GM23248 (cell line): ENCODE measurements at regions not wholly inside any gene's neighbourhood (a gene's known extent, or its start where the extent isn't known, plus 50 kb on each side); places are given as distances from the start of the nearest gene placed in this dataset.

Source experiments
- DNase-seq: peaks from one replicate; pipeline ENCODE4 v3.0.0-alpha.2; 2015
- H2AFZ ChIP-seq: fragments of 200-600 bp; sonication (generic); 2 replicates; pipeline ENCODE4 v1.6.1; 2016; ENCODE audit warnings: antibody characterized with exemption
- H3F3A ChIP-seq: fragments of 200-600 bp; sonication (generic); 2 replicates; pipeline ENCODE4 v1.6.1; 2016; ENCODE audit warnings: mild to moderate bottlenecking, antibody characterized with exemption, mixed run types; ENCODE audit not compliant: insufficient read depth
- H3K27ac ChIP-seq: fragments of 200-600 bp; sonication (generic); 2 replicates; pipeline ENCODE4 v1.5.1; 2016; ENCODE audit warnings: mild to moderate bottlenecking
- H3K27me3 ChIP-seq: fragments of 200-600 bp; sonication (generic); replicated peaks from 2 replicates; pipeline ENCODE4 v1.6.1; 2016; ENCODE audit warnings: mild to moderate bottlenecking; ENCODE audit not compliant: insufficient read depth
- H3K36me3 ChIP-seq: fragments of 200-600 bp; sonication (generic); 2 replicates; pipeline ENCODE4 v1.6.1; 2016; ENCODE audit warnings: low read depth, mild to moderate bottlenecking
- H3K4me1 ChIP-seq: fragments of 200-600 bp; sonication (generic); 2 replicates; pipeline ENCODE4 v1.6.1; 2016; ENCODE audit warnings: mild to moderate bottlenecking; ENCODE audit not compliant: insufficient read depth
- H3K4me2 ChIP-seq: fragments of 200-600 bp; sonication (generic); one replicate; pipeline ENCODE4 v1.6.1; 2016; ENCODE audit warnings: mild to moderate bottlenecking; ENCODE audit not compliant: unreplicated experiment
- H3K4me3 ChIP-seq: fragments of 200-600 bp; sonication (generic); 2 replicates; pipeline ENCODE4 v1.5.1; 2016; ENCODE audit warnings: mild to moderate bottlenecking
- H3K79me2 ChIP-seq: fragments of 200-600 bp; sonication (generic); 2 replicates; pipeline ENCODE4 v1.6.1; 2016; ENCODE audit warnings: mild to moderate bottlenecking; ENCODE audit not compliant: insufficient read depth
- H3K9ac ChIP-seq: fragments of 200-600 bp; sonication (generic); 2 replicates; pipeline ENCODE4 v1.6.1; 2016; ENCODE audit warnings: mild to moderate bottlenecking
- H3K9me2 ChIP-seq: fragments of 200-600 bp; sonication (generic); 2 replicates; pipeline ENCODE4 v1.6.1; 2016; ENCODE audit warnings: mixed run types, mild to moderate bottlenecking, moderate library complexity; ENCODE audit not compliant: insufficient read depth
- H3K9me3 ChIP-seq: fragments of 200-600 bp; sonication (generic); one replicate; pipeline ENCODE4 v1.6.1; 2017; ENCODE audit warnings: low read depth
- H4K20me1 ChIP-seq: fragments of 200-600 bp; sonication (generic); 2 replicates; pipeline ENCODE4 v1.6.0; 2016; ENCODE audit not compliant: insufficient read depth
- EZH2 ChIP-seq: fragments of 200-600 bp; sonication (generic); IDR thresholded peaks from 2 replicates; pipeline ENCODE4 v1.6.1; 2018; ENCODE audit warnings: antibody characterized with exemption, mild to moderate bottlenecking; ENCODE audit not compliant: insufficient read depth, poor library complexity, severe bottlenecking
- EZH2phosphoT487 ChIP-seq: fragments of 200-600 bp; sonication (generic); IDR thresholded peaks from 2 replicates; pipeline ENCODE4 v1.6.1; 2018; ENCODE audit warnings: antibody characterized with exemption, moderate library complexity, mild to moderate bottlenecking, low read depth; ENCODE audit not compliant: insufficient read depth
- WGBS, 2 experiments: methylation state at CpG; one replicate each; pipeline ENCODE4 v1.1.6; 2015 to 2017; ENCODE audit warnings: low lambda C conversion rate in 2 of 2, low coverage in 1 of 2; ENCODE audit errors: missing lambda C conversion rate in 2 of 2; 5-methylcytosine and 5-hydroxymethylcytosine counted together
- in situ Hi-C: fragments of 300-500 bp; cut with MboI; formaldehyde crosslinking; loops from 2 replicates; pipeline ENCODE4 v1.15.0; 2020

GRCh38 chr19:31089681-31090080, 259.6 kb downstream of the TSHZ3 start:
- no peaks in the 10 kb centered on the region for H3F3A ChIP-seq
- no peak overlapping the region for H3K4me3 ChIP-seq
- no peaks in the 10 kb centered on the region for H3K36me3 ChIP-seq
- H3K9me2 ChIP-seq = no peaks in the 10 kb centered on the region
- no peaks in the 10 kb centered on the region for H3K79me2 ChIP-seq
- H3K27ac ChIP-seq = no peak overlapping the region
- H3K4me2 ChIP-seq = no peak overlapping the region
- no peaks in the 10 kb centered on the region for H3K9me3 ChIP-seq
- H4K20me1 ChIP-seq = no peaks in the 10 kb centered on the region
- H3K9ac ChIP-seq = no peak overlapping the region
- 85 to 89% methylated on average over 5 of the region's 5 CpGs for WGBS, 2 experiments
- DNase-seq = no peak
- TF ChIP-seq EZH2 = no peak
- no peak for TF ChIP-seq EZH2phosphoT487
- no peaks in the 10 kb centered on the region for H3K4me1 ChIP-seq
- H3K27me3 ChIP-seq = no peaks in the 10 kb centered on the region
- no peak overlapping the region for H2AFZ ChIP-seq
- in situ Hi-C loops = no loop called here

GRCh38 chr19:31085125-31085524, 264.1 kb downstream of the TSHZ3 start:
- Histone ChIP-seq H3F3A (no peaks in the 10 kb centered on the region), H3K4me1 (no peaks in the 10 kb centered on the region)

GRCh38 chr19:31083105-31083504, 266.1 kb downstream of the TSHZ3 start:
- Histone ChIP-seq H3F3A (no peaks in the 10 kb centered on the region), H3K4me1 (no peaks in the 10 kb centered on the region), H3K9me2 (no peaks in the 10 kb centered on the region), H2AFZ (no peak overlapping the region), H3K79me2 (no peaks in the 10 kb centered on the region), H3K27ac (no peak overlapping the region), H3K4me3 (no peak overlapping the region), H3K36me3 (no peaks in the 10 kb centered on the region), H3K4me2 (no peak overlapping the region), H3K27me3 (peaks cover 19% of the 10 kb centered on the region; the same call in 1 of the 2 replicates), H3K9me3 (no peaks in the 10 kb centered on the region), H3K9ac (no peak overlapping the region), H4K20me1 (no peaks in the 10 kb centered on the region)
- TF ChIP-seq EZH2 (no peak), EZH2phosphoT487 (no peak)
- WGBS, 2 experiments = 38 to 42% methylated on average over 3 of the region's 3 CpGs
- no peak for DNase-seq
- in situ Hi-C loops = no loop called here

More at GRCh38 chr19:31085125-31085524, 264.1 kb downstream of the TSHZ3 start:
- WGBS, 2 experiments = 92% methylated on average over 4 of the region's 4 CpGs
- in situ Hi-C loops = no loop called here
- no peaks in the 10 kb centered on the region for H3K9me2 ChIP-seq
- H4K20me1 ChIP-seq = no peaks in the 10 kb centered on the region
- peaks cover 4% of the 10 kb centered on the region; the same call in 1 of the 2 replicates for H3K27me3 ChIP-seq
- no peak for DNase-seq
- H3K27ac ChIP-seq = no peak overlapping the region
- no peak overlapping the region for H3K4me2 ChIP-seq
- H3K79me2 ChIP-seq = no peaks in the 10 kb centered on the region
- no peaks in the 10 kb centered on the region for H3K9me3 ChIP-seq
- H2AFZ ChIP-seq = no peak overlapping the region
- H3K36me3 ChIP-seq = no peaks in the 10 kb centered on the region
- H3K9ac ChIP-seq = no peak overlapping the region
- H3K4me3 ChIP-seq = no peak overlapping the region
- TF ChIP-seq EZH2phosphoT487 (no peak), EZH2 (no peak)

- Histone ChIP-seq H3K27me3 (peaks cover 17% of the 10 kb centered on the region; the same call in 1 of the 2 replicates), H3K4me3 (no peak overlapping the region), H3K36me3 (no peaks in the 10 kb centered on the region), H3K9me3 (no peaks in the 10 kb centered on the region), H3K79me2 (no peaks in the 10 kb centered on the region), H3F3A (no peaks in the 10 kb centered on the region), H3K4me1 (no peaks in the 10 kb centered on the region), H4K20me1 (no peaks in the 10 kb centered on the region), H3K9ac (no peak overlapping the region), H3K9me2 (no peaks in the 10 kb centered on the region), H3K27ac (no peak overlapping the region), H3K4me2 (no peak overlapping the region), H2AFZ (no peak overlapping the region)
- in situ Hi-C loops = no loop called here
- DNase-seq = no peak
- TF ChIP-seq EZH2phosphoT487 = no peak
- no peak for TF ChIP-seq EZH2
- 63 to 65% methylated on average over 6 of the region's 6 CpGs for WGBS, 2 experiments
Observed at GRCh38 chr19:31075146-31075655, 274.0 kb downstream of the TSHZ3 start.
